ENCODE measurements at regions not wholly inside any gene's neighbourhood (a gene's known extent, or its start where the extent isn't known, plus 50 kb on each side); places are given as distances from the start of the nearest gene placed in this dataset.
A peak's percentile ranks its signal among the peaks of the same experiment; 100 is the strongest.
"Not testable (repeated sequence)": the region's sequence is repeated elsewhere in the genome, so short reads cannot be mapped to it uniquely, and the experiment has no call there.

DNA sequence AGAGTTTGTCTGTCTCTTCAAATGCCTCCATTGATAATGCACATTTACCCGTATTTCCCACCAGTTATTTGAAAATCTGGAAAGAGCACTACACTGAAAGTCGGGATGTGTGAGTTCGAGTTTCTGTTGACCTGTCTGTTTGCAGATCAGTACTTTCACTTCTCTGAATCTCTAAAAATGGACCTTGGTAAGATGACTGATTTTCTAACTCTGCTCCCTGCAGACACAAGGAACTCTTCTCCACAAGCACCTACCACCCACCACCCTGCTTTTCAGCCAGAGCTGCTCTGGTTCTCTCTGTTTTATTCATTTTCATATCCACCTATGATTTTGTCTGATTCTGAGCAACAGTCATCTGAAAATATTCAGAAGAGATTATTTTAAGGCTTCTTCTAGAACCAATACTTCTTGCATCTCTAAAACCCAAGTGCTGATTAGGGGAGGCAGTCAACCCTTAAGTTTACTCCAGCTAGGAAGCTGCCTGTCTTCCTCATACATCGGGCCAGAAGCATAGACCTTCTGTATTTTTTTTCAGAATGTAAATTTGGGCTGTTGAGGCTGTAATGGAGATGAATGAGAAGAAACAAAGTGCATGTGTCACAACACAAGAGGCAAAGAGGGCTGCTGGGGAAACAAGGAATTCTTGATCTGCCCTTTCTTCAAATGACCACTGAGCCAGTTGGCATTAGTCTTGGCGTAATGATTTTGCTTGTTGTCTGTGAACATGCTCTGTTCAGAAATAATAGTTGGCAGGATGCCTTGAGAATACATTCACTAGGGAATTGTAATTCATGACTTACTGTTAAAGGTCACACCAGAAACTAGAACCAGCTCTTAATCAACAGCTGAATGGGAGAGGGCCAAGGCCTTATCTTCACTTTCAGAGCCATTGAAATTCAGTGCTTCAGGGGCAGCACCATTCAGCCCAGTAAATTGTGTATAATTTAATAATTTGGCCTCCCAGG is 85.4 kb upstream of the MYLIP start:
- in situ Hi-C loops (cut with HindIII; ENCODE audit: low pct_unique_long_range_greater_than_20kb, low sequenced_read_pairs) = no loop called here
- DNase-seq (ENCODE audit: low read depth, low spot score) = peak; percentile 100

DNA sequence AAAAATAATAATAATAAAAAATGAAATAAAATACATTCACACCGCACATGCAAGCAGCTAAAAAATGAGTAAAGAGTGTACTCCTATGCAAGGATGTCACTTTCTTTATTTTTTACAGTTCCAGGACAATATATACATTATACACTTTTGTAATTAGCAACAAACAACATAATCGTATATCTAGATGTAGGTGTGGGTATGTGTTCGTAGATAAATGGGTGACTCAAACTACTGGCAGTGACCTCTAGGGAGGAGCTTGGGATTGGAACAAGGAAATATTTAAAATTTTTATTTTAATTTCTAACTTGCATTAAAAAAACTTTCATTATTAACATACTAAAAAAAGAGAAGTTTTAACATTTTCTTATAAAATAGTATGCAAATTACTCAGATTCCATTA is 86.1 kb upstream of the MYLIP start:
- in situ Hi-C loops (cut with HindIII; ENCODE audit: low pct_unique_long_range_greater_than_20kb, low sequenced_read_pairs) = no loop called here

DNA sequence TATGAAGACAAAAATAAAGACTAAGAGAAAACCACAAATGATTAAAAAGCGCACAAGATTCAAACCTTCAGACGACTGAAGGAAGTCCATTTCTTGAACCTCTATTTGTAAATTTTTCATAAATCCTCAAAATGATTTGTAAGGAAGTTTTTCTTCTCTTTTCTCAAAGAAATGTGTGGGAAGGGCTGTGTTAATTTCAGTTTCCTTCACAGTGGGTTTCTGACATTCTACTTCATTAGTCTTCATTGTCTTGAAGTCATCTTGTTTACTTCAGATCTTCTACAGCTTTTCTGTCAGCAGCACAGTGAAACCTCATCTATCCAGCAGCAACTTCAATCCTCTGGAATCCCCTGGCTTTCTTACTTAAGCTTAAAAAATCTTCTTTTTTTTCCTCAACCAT is 87.6 kb upstream of the MYLIP start:
- in situ Hi-C loops (cut with HindIII; ENCODE audit: low pct_unique_long_range_greater_than_20kb, low sequenced_read_pairs) = no loop called here
- DNase-seq (ENCODE audit: low read depth, low spot score) = no peak

More for the DNA sequence above, 86.1 kb upstream of the MYLIP start:
- no peak for DNase-seq (ENCODE audit: low read depth, low spot score)

GRCh38 chr6:16040628-16040974 is 88.3 kb upstream of the MYLIP start:
- in situ Hi-C loops (cut with HindIII; ENCODE audit: low pct_unique_long_range_greater_than_20kb, low sequenced_read_pairs) = no loop called here

GRCh38 chr6:16039892-16040627 is 88.8 kb upstream of the MYLIP start:
- DNase-seq (ENCODE audit: low read depth, low spot score); in situ Hi-C loops (cut with HindIII; ENCODE audit: low pct_unique_long_range_greater_than_20kb, low sequenced_read_pairs): not testable (repeated sequence)

More at GRCh38 chr6:16040628-16040974, 88.3 kb upstream of the MYLIP start:
- DNase-seq (ENCODE audit: low read depth, low spot score) = no peak

DNA sequence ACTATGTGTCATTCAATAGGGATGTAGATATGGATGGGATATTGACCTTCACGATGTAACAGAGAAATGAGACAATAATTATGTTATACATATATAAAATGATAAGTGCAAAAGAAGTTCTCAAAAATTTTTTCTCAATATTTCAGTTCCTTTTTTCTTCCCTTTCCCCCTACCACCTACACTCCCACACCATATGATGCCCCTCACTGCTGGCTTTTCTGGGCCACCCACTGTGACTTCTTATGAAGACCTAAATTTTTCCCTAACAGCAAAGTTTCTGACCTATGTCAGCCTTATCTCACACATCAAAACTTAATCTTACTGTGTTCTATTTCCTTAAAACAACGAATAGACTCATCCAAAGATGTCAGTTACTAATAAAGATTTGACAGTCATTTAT is 89.9 kb upstream of the MYLIP start:
- in situ Hi-C loops (cut with HindIII; ENCODE audit: low pct_unique_long_range_greater_than_20kb, low sequenced_read_pairs) = no loop called here
- DNase-seq (ENCODE audit: low read depth, low spot score) = no peak

GRCh38 chr6:16035488-16036080 is 93.3 kb upstream of the MYLIP start:
- in situ Hi-C loops (cut with HindIII; ENCODE audit: low pct_unique_long_range_greater_than_20kb, low sequenced_read_pairs) = no loop called here

DNA sequence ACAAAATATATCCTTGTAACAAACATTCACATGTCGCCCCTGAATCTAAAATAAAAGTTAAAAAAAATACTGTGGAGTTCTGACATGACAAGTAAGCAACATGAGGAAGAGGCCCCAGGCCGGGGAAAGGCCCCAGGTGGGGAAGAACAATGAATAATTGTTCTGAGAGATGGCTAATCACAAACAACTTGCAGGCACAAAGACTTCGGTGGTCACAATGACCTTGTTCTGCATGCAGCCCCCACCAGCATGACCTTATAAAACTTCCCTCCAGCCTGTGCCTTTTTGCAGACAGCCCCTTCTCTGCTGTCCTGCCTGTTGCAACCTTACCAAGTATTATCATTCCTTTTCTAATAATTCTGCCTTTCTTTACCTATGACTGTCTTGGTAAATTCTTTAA is 95.7 kb upstream of the MYLIP start:
- no peak for DNase-seq (ENCODE audit: low read depth, low spot score)
- in situ Hi-C loops (cut with HindIII; ENCODE audit: low pct_unique_long_range_greater_than_20kb, low sequenced_read_pairs) = no loop called here

More at GRCh38 chr6:16035488-16036080, 93.3 kb upstream of the MYLIP start:
- DNase-seq (ENCODE audit: low read depth, low spot score) = no peak

GRCh38 chr6:16031278-16031981 is 97.5 kb upstream of the MYLIP start:
- in situ Hi-C loops (cut with HindIII; ENCODE audit: low pct_unique_long_range_greater_than_20kb, low sequenced_read_pairs) = no loop called here
- no peak for DNase-seq (ENCODE audit: low read depth, low spot score)

- in situ Hi-C loops (cut with HindIII; ENCODE audit: low pct_unique_long_range_greater_than_20kb, low sequenced_read_pairs) = no loop called here
- DNase-seq (ENCODE audit: low read depth, low spot score) = no peak
These were observed 99.9 kb upstream of the MYLIP start for GRCh38 chr6:16028966-16029365.

- in situ Hi-C loops (cut with HindIII; ENCODE audit: low pct_unique_long_range_greater_than_20kb, low sequenced_read_pairs) = no loop called here
- no peak for DNase-seq (ENCODE audit: low read depth, low spot score)
These were observed 108.6 kb upstream of the MYLIP start for GRCh38 chr6:16020259-16020658.

- in situ Hi-C loops (cut with HindIII; ENCODE audit: low pct_unique_long_range_greater_than_20kb, low sequenced_read_pairs) = no loop called here
- no peak for DNase-seq (ENCODE audit: low read depth, low spot score)
These were observed 109.4 kb upstream of the MYLIP start for GRCh38 chr6:16019462-16019861.

DNA sequence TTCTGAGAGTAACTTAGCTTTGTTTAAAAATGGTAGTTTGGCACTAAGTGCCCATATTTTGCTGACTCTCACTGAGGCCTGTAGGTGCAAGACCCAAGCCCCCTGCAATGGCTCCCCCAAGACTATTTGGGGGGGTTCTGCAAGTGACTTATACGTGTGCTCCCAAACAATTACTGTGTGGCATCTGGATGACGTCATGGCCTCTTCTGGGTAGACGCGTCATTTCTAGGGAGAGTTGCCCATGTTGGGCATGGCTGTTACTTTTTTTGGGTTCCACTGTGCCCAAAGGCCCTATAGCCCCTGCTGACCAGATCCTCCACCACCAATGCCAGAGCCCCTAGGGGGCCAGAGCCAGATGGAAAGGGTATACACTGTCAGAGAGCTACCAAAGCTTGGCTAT is 110.3 kb upstream of the MYLIP start:
- in situ Hi-C loops (cut with HindIII; ENCODE audit: low pct_unique_long_range_greater_than_20kb, low sequenced_read_pairs) = no loop called here
- no peak for DNase-seq (ENCODE audit: low read depth, low spot score)

- DNase-seq (ENCODE audit: low read depth, low spot score); in situ Hi-C loops (cut with HindIII; ENCODE audit: low pct_unique_long_range_greater_than_20kb, low sequenced_read_pairs): not testable (repeated sequence)
These were observed 114.6 kb upstream of the MYLIP start for GRCh38 chr6:16014325-16014724.

DNA sequence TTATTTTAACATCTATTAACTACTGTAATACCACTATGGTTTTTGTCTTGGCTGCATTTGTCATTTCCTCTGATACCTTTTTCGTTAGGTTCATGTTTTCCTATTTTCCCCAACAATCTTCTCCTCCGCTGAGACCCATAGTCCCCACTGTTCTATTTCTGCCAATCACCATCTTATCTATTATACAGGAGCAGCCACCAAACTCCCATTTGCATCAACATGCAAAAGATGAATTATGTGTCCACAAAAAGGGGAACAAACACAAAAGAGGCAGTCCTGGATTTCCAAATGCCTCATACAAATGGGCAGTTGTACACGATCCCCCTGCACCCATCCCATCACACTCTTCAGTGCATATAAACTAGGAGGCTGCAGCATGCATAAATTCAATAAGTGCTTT is 121.7 kb upstream of the MYLIP start:
- DNase-seq (ENCODE audit: low read depth, low spot score) = no peak
- in situ Hi-C loops (cut with HindIII; ENCODE audit: low pct_unique_long_range_greater_than_20kb, low sequenced_read_pairs) = no loop called here

- in situ Hi-C loops (cut with HindIII; ENCODE audit: low pct_unique_long_range_greater_than_20kb, low sequenced_read_pairs) = no loop called here
These were observed 122.2 kb upstream of the MYLIP start for GRCh38 chr6:16006681-16007080.

GRCh38 chr6:16004934-16005679 is 123.8 kb upstream of the MYLIP start:
- in situ Hi-C loops (cut with HindIII; ENCODE audit: low pct_unique_long_range_greater_than_20kb, low sequenced_read_pairs) = no loop called here
- DNase-seq (ENCODE audit: low read depth, low spot score) = no peak

More at GRCh38 chr6:16006681-16007080, 122.2 kb upstream of the MYLIP start:
- no peak for DNase-seq (ENCODE audit: low read depth, low spot score)
